HG03159 (cell line): ENCODE measurements at regions not wholly inside any gene's neighbourhood (a gene's known extent, or its start where the extent isn't known, plus 50 kb on each side); places are given as distances from the start of the nearest gene placed in this dataset.
"Not testable (repeated sequence)": the region's sequence is repeated elsewhere in the genome, so short reads cannot be mapped to it uniquely, and the experiment has no call there.

ENCODE experiments used
- ATAC-seq: cut with Tn5 transposase; IDR thresholded peaks from one replicate; pipeline ENCODE4 v1.9.1; 2021; ENCODE audit warnings: mild to moderate bottlenecking, moderate library complexity; ENCODE audit not compliant: unreplicated experiment

DNA sequence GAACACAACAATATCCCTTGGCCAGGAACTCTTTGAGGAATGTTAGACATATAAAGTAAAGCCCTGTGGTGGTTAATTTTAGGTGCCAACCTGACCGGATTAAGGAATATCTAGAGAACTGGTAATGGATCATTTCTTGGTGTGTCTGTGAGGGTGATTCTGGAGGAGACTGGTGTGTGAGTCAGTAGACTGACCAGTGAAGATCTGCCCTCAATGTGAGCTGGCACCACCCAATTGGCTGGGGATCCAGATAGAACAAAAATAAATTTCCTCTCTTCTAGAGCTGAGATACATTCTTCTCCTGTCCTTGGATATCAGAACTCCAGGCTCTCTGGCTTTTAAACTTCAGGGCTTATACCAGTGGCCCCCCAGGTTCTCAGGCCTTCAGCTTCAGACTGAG lies 56.2 kb upstream of the TNPO1 start:
- no peak for ATAC-seq

DNA sequence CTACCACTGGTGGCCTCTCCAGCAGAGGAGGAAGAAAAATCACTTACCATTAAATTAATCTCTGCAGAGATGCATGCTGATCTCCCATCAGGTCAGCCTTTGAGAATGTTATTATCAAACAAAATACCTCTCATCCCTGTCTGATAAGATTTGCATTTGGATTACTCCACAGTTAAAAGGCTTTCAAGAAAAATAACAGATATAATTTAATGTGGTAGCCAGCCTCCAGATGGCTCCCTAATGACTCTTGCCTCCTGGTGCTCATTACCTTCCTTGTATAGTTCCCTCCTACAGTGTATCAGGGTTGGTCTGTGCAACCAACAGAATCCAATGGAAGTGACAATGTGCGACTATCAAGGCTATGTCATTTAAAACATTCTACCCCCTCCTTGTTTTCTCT lies 63.6 kb upstream of the TNPO1 start:
- no peak for ATAC-seq

DNA sequence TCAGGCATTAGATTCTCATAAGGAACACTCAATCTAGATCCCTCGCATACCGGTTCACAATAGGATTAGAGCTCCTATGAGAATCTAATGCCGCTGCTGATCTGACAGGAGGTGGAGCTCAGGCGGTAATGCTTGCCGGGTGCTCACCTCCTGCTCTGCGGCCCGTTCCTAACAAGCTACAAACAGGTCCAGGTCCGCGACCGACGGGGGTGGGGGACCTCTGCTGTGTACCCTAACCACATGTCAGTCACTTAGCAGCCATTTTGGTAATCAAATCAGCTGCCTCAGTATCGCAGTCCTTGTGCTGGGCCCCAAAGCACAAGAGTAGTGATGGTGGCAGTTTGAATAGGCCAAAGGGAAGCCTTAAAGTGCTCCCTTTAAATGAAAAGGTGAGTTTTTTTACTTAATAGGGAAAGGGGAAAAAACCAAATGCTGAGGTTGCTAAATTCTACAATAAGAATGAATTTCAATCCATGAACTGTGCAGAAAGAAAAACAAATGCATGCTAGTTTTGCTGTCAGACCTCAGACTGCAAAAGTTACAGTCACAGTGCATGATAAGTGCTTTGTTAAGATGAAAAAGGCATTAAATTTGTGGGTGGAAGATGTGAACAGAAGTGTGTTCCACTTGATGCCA lies 67.0 kb upstream of the TNPO1 start:
- ATAC-seq: no peak

DNA sequence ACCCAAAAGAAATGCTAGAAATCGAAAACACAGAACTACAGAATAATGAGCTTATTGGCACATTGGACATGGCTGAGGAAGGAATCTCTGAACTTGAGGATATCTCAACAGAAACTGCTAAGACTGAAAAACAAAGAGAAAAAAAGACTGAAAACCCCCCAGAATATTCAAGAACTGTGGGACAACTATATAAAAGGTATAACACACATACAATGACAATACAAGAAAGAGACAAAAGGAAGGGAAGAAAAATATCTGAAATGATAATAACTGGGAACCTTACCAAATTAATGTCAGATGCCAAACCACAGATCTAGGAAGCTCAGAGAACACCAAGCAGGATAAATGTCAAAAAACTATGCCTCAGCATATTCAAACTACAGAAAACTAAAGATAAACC lies 68.6 kb upstream of the TNPO1 start:
- no peak for ATAC-seq

DNA sequence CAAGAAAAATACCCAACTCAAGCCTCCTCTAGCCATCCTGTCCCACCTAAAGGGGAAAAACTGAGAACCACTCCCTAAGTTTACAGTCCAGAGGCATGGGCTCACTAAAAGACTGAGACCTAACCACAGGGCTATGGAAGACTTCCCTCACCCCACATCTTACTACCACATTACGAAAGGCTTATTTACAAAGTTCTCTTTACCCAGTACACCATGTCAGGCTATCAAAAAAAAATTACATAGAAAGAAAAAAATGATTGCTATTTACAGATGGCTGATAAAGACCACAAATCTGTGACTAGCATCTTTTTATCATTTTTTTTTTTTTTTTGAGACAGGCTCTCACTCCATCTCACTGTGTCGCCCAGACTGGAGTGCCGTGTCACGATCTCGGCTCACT lies 69.7 kb upstream of the TNPO1 start:
- ATAC-seq: no peak

DNA sequence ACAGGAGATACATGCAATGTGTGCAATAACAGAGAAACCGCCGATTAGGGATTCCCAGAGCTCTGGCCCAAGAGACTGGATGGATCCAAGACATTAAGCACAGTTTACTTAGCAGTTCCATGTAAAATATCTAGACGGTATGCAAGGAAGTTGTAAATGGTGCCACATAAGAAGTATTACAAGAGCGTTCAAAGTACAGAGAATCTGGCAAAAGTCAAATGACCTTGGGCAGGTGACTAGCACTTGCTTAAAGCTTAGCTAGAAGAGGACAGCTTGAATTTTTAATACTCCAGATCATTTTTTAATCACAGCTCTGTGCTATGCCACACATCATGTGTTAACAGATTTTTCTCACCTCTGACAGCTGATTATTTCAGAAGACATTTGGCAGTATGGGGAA lies 72.3 kb upstream of the TNPO1 start:
- no peak for ATAC-seq

DNA sequence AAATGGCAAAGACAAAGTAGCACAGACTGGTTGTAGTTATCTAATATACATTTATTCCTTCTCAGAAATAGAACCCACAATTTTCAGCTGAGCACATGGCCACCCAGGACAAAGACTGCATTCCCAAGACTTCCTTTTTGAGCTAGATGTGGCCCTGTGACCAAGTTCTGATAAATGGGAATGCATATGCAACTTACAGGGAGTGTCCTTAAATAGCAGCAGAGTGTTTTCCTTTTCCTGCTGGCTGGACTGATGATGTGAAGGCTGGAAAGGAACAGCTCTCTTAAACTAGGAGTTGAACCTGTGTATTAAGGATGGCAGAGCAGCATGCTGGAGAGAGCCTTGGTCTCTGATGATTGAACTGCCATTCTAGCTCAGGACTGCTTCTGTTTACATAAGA lies 74.7 kb upstream of the TNPO1 start:
- ATAC-seq: no peak

DNA sequence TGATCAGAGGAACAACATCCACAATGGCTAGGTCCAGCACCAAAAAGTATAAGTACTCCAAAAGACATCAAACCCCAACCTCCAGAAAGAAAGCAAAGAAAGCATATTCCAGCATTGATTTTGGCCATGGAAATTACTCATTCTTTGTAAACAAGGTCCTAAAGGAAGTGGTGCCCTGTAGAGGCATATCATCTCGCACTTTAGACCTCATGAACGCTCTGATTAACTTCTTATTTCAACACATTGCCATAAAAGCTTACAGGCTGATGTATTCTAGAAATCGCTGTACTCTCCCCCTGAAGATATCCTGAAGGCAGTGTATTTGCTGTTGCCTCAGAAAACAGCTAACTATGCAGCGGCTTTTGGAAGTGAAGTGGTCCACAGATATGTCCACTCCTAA lies 82.7 kb upstream of the TNPO1 start:
- no peak for ATAC-seq

DNA sequence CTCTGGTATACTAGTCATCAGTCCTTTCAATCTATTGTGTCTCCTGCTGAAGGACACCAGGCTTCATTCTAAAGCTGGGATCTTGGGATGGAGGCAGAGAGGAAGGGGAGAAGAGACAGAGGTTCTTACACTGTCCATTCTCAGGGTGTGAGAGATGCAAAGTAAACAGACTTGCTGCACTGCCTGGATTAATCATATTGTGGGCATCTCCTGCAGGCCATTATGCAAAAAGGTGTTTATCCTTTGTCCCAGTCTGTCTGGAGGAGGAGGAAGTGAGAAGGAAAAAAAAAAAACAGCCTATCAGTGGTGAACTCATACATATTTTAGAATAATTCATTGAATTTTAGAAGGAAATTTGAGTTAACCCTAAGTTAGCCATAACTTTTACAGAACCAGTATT lies 92.9 kb upstream of the TNPO1 start:
- no peak for ATAC-seq

DNA sequence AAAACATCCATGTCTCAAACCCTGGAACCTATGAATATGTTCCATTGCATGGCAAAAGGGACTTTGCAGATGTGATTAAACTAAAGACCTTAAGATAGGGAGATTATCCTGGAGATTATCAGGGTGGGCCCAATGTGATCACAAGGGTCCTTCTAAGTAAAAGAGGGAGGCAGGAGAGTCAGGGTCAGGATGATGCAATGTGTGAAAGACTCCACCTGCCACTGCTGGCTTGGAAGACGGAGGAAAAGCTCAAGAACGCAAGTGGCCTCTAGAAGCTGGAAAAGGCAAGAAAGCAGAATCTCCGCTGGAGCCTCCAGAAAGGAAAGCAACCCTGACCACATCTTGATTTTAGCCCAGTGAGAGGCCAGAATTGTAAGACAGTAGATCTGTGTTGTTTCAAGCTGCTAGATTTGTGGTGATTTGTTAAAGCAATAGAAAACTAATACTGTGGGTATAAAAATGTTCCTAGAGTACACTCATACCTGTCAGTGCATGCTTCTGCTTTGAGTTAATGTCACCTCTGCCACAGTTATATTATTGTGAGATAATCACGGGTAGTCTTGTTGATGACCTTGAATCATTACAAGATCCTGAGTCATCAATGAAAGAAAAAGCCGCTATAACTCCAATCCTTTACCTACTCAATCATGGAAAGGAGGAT lies 93.5 kb upstream of the TNPO1 start:
- no peak for ATAC-seq

DNA sequence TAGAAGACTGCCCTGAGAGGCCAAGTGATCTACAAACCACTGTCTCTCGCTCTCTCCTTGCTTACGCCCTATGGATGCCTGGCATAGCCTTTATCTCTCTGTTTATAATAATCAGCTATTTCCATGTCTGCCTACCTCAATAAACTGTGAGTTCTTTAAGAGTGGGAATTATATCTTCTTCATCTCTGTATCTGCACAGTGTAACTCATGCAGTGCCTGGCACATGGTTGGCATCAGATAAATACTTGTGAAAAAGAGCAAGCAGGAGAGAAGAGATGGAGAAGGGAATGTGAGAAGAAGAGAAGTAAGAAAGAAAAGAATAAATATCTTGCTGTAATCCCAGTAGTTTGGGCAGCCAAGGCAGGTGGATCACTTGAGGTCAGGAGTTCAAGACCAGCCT lies 94.6 kb upstream of the TNPO1 start:
- no peak for ATAC-seq

DNA sequence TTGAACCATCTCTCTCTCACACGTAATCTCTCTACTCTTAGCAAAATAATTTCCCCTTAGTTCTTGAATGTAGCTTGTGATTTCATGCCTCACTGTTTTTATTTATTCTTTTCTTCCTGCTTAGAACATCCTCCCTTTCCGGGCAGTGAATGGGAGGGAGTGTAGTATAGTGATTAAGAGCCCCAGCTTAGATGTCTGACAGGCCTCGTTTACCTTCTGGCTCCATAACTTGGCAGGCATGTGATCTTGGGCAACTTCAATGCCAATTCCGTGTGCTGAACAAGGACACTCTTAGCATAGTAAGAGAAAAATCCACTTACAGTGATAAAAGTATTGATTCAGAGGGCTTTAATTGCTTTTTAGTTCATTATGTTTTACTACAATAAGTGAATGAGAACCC lies 96.3 kb upstream of the TNPO1 start:
- ATAC-seq: no peak

DNA sequence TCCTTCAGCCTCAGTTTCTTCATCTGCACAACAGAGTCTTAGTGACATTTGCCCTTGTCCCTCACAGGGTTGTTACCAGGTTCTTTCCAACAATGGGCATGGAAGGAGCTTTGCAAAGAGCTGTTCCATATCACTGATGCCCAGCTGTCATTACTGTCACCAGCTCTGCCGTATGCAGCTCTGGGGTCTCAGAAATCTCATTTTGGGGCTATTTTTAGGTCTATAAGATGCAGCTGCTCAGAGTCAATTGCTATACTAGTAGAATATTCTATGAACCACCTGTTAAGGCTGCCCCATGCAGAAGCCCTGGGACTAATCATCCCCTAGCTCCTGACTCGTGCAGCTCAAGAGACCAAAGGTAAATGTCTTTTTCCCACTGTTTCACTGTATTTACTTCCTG lies 105.1 kb upstream of the TNPO1 start:
- ATAC-seq: no peak

DNA sequence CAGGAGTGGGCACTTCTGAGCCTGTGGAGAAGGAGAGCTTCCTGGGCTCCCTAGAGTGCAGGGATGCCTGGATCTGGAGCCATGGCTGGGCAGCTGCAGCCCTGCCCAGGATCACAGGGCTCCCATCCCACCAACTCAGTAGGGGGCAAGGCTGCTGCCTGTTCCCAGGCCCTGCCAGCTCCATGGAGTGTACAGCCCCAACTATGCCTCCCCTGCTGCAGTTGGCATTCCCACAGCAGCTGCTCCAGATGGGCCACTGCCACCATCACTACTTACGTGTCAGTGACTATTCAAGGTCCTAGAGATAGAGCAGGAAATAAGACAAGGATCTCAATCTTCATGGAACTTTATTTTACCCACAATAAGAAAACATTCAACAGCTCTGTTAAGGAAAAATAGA lies 107.1 kb upstream of the TNPO1 start:
- no peak for ATAC-seq

DNA sequence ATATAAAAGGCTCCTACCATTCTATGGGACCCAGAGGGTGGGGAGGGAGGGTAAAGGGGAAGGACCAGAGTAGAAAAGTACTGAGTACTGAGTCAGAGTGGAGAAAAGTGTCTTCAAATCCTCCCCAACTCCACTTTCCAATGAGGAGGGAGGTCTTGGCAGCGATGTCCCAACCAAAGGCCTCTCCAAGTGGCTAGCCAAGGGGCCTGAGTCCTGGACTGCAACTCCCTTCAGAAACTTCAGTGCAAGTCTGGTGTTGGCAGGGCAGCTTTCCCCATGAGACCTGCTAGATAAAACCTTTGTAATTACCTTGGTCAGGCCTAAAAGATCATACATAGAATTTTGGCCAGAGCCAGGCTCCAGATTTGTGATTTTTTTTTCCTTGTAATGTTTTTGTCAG lies 111.3 kb upstream of the TNPO1 start:
- ATAC-seq: no peak

DNA sequence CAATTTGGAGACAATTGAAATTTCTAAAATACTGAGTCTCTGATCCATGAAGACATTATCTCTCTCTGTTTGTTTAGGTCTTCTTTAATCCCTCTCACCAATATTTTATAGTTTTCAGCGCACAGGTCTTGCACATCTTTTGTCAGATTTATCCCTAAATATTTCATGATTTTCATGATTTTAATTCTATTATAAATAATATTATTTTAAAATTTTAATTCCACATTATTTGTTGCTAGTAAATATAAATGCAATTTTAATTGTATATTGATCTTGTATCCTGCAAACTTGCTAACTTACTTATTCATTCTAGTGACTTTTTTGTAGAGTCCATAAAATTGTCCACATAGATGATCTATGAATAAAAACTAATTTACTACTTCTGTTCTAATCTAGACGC lies 112.6 kb upstream of the TNPO1 start:
- no peak for ATAC-seq

DNA sequence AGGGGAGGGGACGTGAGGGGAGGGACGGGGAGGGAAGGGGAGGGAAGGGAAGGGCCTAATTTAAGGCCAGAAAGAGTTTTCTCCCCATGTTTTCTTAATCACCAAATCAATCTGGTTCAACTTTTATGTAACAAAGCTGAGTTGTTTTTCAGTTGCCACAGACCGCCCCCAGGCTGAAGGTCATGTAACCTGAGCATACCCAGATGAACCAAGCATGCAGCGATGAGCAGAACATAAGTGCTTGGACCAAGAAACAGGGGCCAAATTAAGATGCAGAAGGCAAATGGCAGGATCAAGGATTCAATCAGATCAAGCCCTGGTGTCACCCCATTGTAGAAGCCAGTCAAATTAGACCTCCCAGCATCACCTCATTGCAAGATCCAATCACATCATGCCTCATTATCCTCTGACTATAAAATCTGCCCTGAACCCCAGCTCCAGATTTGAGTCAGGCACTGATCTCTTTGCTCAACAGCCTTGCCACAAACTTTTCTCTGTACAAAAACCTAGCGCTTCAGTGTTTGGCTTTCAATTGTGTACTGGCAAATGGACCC lies 113.5 kb upstream of the TNPO1 start:
- no peak for ATAC-seq

DNA sequence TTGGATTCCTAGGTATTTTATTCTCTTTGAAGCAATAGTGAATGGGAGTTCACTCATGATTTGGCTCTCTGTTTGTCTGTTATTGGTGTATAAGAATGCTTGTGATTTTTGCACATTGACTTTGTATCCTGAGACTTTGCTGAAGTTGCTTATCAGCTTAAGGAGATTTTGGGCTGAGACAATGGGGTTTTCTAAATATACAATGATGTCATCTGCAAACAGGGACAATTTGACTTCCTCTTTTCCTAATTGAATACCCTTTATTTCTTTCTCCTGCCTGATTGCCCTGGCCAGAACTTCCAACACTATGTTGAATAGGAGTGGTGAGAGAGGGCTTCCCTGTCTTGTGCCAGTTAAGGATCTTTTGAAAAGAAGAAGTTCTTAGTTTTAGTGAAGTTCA lies 114.4 kb upstream of the TNPO1 start:
- ATAC-seq: not testable (repeated sequence)

DNA sequence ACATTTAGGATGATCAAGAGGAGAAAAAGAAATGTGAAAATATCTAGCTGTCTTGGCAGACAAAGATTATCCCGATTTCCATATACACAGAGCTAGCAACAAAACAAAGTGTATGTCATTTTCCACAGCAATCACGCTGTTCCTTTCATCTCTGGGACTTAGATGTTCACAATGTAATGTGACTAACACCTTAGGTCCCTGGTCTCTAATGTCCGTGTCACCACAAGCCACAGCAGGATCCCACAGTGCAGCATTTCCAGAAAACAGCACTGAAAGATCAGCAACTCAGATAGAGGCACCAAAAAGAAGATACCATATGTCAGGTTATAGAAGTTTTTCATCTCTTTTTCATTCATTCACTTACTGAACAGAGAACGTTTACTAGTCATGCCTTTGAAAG lies 118.0 kb upstream of the TNPO1 start:
- no peak for ATAC-seq

DNA sequence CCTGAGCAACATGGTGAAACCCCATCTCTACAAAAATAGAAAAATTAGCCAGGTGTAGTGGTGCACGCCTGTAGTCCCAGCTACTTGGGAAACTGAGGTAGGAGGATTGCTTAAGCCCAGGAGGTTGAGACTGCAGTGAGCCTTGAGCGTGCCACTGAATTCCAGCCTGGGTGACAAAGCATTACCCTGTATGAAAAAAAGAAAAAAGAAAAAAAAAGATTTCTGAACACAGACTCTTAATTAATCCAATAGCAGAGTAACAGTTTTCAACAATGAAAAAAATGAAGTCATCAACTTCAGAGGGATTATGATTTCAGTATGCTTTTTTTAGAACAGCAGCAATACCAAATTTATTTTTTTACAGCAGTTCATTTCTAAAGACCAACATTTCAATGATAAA lies 118.8 kb upstream of the TNPO1 start:
- no peak for ATAC-seq

DNA sequence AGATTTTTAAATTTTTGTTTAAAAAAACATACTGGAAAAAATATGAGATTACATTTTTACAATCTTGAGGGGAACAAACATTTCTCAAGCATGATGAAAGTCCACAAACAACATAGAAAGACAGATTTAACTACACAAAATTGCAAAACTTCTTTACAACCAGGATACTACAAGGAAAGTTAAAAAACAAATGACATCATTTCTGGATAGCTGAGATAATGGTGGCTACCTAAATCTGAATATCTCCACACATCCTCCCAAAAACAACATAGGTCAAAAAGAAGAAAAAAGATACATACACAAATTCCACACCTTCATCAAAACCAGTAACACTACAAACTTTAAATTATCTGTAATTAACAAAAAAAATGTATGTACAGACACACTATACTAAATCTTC lies 120.8 kb upstream of the TNPO1 start:
- ATAC-seq: no peak

DNA sequence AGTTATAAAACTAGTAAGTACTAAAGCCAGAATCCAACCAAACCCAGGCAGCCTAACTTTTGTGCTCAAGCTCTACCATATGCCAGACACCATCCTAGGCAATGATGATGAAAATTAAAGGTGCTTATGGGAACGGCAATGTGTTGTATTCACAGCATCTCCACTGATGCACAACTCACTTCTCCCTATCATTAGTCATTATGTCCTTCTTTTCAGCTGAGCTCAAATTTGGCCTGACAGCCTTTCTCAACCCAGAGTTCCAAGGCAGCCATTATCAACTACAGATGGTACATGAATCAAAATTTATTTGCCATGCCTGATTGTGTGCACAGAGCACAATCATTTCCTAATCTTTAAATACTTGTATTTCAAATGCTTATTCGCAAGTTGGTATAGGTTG lies 121.6 kb upstream of the TNPO1 start:
- ATAC-seq: no peak
